HG03045 (cell line): ENCODE measurements at regions not wholly inside any gene's neighbourhood (a gene's known extent, or its start where the extent isn't known, plus 50 kb on each side); places are given as distances from the start of the nearest gene placed in this dataset.

Experiments used
- ATAC-seq: cut with Tn5 transposase; IDR thresholded peaks from one replicate; pipeline ENCODE4 v1.9.1; 2021; ENCODE audit warnings: mild to moderate bottlenecking, moderate library complexity; ENCODE audit not compliant: unreplicated experiment

DNA sequence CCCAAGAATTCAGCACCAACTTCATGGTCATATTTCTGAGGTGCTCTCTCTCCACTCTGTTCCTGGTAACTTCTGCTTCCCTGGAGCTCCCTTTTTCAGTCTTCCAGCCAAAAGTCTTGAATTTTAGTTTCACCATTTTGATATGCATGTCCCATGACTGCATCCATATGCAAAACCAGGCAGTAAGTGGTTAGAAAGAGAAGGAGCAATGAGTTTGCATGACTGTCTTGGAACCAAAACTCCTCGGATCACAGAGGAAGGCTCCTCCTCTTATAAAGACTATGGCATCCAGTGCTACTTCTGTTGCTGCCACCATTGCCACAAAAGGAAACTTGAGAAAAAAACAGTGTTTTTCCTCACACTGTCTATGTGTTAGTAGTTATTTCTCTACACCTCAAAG, 269.1 kb upstream of the GLI3 start:
- ATAC-seq: no peak

GRCh38 chr7:42502022-42502421, 265.0 kb upstream of the GLI3 start:
- no peak for ATAC-seq

DNA sequence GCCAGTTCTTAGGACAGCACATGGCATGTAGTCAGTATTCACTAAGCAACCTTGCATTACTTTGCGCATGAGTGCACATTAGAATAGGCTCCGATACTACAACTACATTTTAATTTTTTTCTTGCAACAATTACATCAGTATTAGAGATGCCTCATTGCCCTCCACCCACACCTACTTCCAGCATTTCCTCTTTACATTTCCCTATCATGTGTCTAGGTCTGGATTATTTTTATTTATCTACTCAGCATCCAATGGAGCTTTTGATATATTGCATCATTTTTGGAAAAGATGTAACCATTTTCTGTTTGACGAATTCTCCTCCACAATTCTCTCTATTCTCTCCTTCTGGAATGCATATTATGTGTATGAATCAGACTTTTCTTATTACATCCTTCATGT, 258.2 kb upstream of the GLI3 start:
- no peak for ATAC-seq

DNA sequence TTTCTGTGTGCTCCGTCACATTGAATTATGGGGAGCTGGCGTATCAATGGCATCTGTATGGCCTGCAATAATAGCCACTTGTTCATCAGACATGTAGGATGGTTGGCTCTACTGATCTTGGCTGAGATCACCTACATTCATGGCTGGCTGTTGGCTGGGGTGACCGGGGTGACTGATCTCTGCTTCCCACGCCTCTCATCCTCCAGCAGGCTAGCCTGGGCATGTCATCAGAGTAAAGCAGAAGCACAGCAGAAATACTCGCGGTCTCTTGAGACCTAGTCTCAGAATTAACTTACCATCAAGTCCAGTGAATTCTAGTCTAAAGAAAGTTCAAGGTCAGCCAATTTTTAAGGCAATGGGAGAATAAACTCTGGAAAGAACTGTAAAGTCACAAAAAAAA, 257.7 kb upstream of the GLI3 start:
- no peak for ATAC-seq

DNA sequence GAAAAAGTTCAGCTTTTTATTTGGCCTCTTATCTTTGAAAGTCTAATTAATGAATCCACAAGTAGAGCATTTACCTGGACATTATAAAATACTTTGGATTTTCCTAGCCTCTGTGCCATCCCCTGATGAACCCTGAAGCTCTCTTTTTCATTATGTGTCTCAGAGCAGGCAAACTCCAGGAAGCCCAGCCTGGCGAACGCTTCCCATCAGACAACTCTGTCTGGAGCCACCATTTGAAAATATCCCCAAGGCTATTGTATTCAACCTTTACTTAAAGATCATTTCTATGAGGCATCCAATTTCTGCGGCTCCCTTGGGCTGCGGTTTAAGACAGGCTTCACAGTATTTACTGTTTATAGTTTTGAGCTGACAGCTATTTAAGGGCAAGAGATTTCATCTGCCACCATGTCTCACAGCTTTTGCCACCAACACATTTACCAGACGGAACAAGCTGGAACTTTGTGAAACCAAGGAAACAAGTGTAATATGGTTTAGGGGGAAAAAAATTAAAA, 257.2 kb upstream of the GLI3 start:
- no peak for ATAC-seq

DNA sequence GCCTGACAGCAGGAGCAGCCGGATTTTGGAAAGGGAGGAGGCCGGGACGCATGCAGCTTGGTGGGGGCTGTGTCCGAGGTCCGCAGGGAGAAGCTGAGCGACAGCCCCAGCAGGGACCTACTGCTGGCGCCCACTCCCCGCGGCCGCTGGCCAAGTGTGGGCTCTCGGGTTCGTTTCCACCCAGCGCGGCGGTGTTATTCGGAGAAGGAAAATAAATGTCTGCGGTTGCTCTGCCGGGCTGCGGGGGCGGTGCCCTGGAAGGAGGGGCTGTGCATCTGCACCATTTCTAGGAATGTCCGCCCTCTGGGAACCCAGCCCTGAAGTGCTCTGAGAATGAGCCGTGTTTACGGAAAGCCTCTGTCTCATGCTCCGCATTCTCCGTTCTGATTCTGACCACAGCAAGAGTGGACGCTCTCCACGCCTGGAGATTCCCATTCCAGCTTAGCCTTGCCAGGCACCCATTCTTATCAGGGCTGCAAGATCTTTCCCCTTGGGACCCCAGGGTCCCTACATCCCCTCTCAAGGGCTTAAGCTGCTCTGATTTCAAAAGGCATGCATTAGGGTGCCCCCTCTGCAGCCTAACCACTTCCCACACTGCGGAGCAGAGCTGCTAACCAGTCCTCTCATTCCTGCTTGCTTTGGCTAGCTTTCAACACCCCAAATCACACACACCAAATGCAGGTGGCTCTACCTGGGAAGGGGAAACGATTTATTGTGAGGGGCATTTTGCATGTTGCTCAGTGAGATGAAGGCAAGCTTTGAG, 256.6 kb upstream of the GLI3 start:
- ATAC-seq: no peak

- ATAC-seq: no peak
Observed at GRCh38 chr7:42492920-42493319, 255.9 kb upstream of the GLI3 start.

- no peak for ATAC-seq
Observed at GRCh38 chr7:42491106-42491505, 254.1 kb upstream of the GLI3 start.

- no peak for ATAC-seq
Observed at GRCh38 chr7:42489299-42489698, 252.3 kb upstream of the GLI3 start.

DNA sequence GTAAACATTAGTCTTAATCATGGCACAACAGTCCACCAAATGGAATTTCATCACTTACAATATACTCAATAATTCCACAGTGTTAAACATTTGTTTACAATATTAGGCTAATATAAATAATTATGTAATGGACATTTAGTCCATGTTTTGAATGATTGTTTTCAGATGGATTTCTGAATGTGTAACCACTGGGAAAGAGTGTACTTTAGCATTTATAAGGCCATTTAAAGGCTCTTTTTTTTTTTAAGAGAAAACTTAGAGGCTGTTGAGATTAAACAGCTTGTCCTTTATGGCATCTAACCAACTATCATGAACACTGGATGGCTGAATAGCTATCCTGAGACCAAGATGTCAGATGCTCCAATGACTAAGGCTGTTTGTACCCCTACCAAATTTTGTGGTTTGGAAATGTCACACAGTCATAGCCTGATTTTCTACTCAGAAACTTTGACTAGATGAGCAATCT, 248.3 kb upstream of the GLI3 start:
- ATAC-seq: no peak

GRCh38 chr7:42483886-42484285, 246.9 kb upstream of the GLI3 start:
- ATAC-seq: no peak

DNA sequence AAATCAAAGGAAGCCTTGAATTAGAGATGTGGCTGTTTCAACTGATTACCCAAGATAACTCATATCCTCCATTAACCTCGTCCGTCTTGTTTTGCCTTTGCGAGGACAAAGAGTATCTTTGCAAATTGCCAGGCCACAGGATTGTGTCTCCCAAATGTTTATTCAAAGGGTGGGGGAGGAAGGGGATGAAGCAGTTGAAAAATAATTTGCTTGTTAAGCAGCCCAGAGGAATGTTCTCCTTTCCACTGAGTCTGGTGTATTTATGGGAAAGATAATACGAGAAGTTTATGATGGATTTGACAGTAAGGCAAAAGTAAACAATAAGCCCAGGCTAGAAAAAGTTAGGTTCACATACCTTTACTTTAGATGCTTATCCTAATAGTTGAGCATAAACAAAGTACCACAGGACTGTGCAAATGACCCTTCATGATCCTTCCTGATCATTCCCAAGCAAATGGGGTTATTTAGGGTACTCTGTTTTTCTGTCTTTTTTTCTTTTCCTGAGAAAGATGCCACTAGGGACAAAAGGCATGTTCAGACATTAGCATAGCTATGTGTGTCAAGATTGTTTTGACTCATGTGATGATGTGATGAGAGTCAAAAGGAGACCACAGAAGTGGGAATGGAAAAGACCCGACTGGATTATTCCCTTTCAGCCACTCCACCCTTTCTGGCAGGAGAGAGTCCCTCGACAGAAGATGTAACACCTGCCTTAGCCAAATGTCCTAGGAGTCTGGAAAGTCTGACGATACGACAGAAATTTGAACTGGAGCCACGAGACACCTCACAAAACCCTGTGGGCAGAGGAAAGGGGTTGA, 243.0 kb upstream of the GLI3 start:
- no peak for ATAC-seq

- ATAC-seq: no peak
Observed at GRCh38 chr7:42479452-42479815, 242.4 kb upstream of the GLI3 start.

- no peak for ATAC-seq
Observed at GRCh38 chr7:42478717-42479116, 241.7 kb upstream of the GLI3 start.

GRCh38 chr7:42476255-42476654, 239.2 kb upstream of the GLI3 start:
- no peak for ATAC-seq

DNA sequence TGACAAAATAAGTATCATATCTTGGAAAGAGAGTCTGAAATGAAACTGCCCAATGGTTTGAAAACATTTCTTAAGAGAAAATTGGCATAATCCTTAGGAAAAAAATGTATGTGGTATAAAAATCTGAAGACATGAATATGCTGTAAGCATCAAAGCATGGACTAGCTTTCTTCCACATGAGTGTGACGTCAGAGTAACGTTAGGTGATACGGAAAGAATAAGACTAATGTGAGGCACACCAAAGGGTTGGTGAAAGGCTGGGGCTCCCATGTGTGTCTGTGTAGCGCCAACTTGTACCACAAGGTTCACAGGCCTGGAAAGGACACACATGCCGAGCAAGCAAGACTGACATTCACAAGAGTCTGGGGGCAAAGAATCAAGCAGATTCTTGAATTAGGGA, 238.1 kb upstream of the GLI3 start:
- no peak for ATAC-seq

DNA sequence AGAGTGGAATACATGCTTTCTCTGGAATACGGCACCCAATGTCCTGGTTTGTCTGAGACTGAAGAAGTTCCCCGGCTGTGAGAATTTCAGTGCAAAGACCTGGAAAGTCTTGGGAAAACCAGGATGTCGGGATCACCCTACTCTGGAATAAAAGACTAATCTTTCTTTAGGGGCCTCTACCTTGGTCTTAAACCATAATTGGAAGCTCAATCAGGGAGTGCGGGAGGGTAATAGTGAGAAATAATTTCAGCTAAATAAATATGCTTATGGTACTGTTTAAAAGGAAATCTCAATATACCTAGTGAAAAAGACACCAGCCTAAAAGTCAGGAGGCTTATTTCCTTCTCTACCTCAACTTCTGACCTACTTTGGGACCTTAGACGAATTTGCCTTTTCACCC, 236.1 kb upstream of the GLI3 start:
- ATAC-seq: no peak

GRCh38 chr7:42471573-42472174, 234.7 kb upstream of the GLI3 start:
- peak; percentile 61 for ATAC-seq

GRCh38 chr7:42469341-42469740, 232.3 kb upstream of the GLI3 start:
- ATAC-seq: no peak

DNA sequence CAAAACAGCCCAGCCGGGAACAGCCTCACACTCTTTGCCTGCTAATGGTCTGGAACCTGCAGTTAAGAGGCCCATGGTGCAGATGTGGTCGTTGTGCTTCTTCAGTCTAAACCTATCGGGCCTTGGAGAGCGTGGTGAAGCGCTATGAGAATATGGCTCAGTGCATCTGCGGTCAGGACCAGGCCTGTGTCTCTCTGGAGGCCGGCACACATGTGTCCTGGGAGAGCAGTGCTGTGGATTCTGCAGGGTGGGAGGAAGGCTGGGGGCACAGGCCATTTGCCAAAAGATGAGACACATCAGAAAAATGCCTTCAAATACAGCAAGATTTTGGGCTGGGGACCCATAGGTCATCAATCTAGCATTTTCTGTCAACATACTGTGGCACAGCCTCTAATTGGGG, 231.5 kb upstream of the GLI3 start:
- no peak for ATAC-seq

DNA sequence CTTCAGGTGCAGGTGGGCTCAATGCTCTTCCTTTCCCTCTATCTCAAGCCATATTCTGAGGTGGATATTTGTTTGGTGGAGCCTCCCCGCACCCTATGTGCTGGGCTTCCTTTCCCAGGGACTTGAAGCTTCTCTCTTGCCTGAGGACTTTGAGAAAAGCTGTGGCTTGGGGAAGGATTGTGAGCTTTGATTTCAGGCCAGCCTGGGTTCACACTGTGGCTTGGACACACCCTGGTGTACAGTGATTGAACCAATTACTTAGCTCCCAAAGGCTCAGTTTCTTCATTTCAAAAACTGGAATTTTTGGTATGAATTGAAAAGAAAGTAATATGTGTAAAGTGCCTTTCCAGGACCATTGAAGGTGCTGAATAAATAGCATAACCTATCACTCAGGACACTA, 224.5 kb upstream of the GLI3 start:
- ATAC-seq: no peak

DNA sequence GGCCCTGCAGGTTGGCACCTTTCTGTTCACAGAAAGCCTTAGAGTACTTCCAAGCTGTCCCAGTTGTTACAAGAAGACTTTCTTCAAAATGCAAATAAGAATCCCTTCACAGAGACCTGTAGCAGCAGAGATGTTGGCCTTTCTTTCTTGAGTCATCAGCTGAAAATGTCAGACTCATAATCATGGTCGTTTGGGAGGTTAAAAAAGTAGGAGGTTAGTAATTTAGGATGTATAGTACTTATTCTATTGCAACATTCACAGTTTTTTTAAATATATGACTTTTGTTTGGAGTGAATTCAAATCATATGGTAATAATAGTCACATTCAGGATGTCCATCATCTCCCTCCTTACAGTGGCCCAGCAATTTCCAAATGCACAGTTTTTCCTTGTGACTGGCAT, 223.9 kb upstream of the GLI3 start:
- no peak for ATAC-seq
